ENCODE measurements at regions not wholly inside any gene's neighbourhood (a gene's known extent, or its start where the extent isn't known, plus 50 kb on each side); places are given as distances from the start of the nearest gene placed in this dataset.

DNA sequence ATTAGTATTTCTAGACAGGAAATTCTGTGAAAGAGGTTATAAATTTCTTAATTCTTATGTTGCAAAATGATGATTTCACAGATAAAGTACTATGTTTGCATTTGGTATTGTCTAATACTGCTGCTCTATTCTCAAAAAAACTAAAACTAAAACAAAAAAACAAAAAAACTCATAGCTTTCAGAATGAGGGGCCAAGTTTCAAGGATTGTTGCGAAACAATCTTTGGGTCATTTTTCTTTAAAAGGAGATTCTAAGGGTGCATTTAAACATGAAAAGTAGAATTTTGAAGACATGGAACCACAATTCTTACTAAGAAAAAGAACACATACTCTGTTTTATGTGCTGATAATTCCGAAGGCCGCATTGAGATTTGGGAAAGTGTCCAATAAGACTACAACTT is 645.1 kb downstream of the ADGRL2 start:
- peaks cover 0 to 3% (median 0%) of the 10 kb centered on the region in 4 donors for H3K4me1 ChIP-seq
- no peak for ATAC-seq (ENCODE audit: low FRiP score in 2 of 2)
- H3K4me3 ChIP-seq, result no peak overlapping the region
- no peaks in the 10 kb centered on the region for H3K27me3 ChIP-seq
- H3K27ac ChIP-seq, result no peak overlapping the region
- TF ChIP-seq POLR2A (IDR thresholded peaks at IDR 0.05) (no peak), EP300 (IDR thresholded peaks at IDR 0.05) (no peak), POLR2AphosphoS5 (IDR thresholded peaks at IDR 0.05) (no peak)
- TF ChIP-seq, protein P1, sequence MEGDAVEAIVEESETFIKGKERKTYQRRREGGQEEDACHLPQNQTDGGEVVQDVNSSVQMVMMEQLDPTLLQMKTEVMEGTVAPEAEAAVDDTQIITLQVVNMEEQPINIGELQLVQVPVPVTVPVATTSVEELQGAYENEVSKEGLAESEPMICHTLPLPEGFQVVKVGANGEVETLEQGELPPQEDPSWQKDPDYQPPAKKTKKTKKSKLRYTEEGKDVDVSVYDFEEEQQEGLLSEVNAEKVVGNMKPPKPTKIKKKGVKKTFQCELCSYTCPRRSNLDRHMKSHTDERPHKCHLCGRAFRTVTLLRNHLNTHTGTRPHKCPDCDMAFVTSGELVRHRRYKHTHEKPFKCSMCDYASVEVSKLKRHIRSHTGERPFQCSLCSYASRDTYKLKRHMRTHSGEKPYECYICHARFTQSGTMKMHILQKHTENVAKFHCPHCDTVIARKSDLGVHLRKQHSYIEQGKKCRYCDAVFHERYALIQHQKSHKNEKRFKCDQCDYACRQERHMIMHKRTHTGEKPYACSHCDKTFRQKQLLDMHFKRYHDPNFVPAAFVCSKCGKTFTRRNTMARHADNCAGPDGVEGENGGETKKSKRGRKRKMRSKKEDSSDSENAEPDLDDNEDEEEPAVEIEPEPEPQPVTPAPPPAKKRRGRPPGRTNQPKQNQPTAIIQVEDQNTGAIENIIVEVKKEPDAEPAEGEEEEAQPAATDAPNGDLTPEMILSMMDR (IDR thresholded peaks at IDR 0.05), result no peak
- H3K36me3 ChIP-seq, result no peaks in the 10 kb centered on the region
- no peaks in the 10 kb centered on the region for H3K9me3 ChIP-seq
- WGBS, 2 donors, result 79 to 84% methylated on average over 3 of the region's 3 CpGs
- DNase-seq, result no peak

DNA sequence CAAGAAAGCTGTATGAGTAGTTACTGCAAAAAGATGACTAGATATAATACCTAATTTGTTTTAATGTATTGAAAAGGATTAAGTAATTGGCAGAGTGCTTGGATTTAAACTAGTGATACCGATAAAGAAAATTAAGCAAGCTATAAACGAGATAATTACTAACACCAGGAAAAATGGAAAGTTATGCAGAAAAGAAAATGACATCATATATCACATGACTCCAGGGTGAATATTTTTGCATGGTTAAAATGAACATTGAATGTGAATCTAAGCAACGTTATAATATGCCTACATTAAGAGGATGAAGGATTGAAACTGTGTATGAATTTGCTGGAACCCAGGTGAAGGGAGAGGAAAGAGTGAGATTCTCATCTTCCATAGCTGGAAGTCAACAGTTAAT is 644.4 kb downstream of the ADGRL2 start:
- peaks cover 0 to 3% (median 0%) of the 10 kb centered on the region in 4 donors for H3K4me1 ChIP-seq
- no peaks in the 10 kb centered on the region for H3K27me3 ChIP-seq
- H3K27ac ChIP-seq, result no peak overlapping the region
- TF ChIP-seq POLR2AphosphoS5 (IDR thresholded peaks at IDR 0.05) (no peak), POLR2A (IDR thresholded peaks at IDR 0.05) (no peak), EP300 (IDR thresholded peaks at IDR 0.05) (no peak)
- TF ChIP-seq, protein P1 (IDR thresholded peaks at IDR 0.05), result no peak
- no peak for ATAC-seq (ENCODE audit: low FRiP score in 2 of 2)
- no peak for DNase-seq
- H3K4me3 ChIP-seq, result no peak overlapping the region
- H3K36me3 ChIP-seq, result no peaks in the 10 kb centered on the region
- WGBS, 2 donors, result 75 to 86% methylated on average over 3 of the region's 3 CpGs
- no peaks in the 10 kb centered on the region for H3K9me3 ChIP-seq

DNA sequence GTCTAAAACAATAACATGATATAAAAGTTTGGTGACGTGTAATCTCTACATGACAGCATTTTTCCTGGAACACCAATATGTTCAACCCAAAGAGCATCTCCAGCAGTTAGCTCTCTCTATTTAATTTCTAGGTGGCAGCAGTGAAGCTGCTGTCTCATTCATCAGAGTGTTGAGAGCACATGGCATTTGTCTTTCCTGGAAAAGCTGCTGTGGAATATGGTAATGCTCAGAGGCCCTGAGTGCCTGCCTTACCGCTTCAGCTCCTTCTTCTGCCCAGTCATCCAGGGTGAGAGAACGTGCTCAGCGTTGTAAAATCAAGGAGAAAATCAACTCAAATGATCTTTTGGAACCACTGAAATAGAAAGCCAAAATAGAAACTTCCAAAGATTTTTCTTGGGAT is 640.7 kb downstream of the ADGRL2 start:
- Histone ChIP-seq H3K36me3 (no peaks in the 10 kb centered on the region), H3K27ac (no peak overlapping the region), H3K4me3 (no peak overlapping the region), H3K4me1 (peaks cover 0 to 3% (median 0%) of the 10 kb centered on the region in 4 donors), H3K9me3 (no peaks in the 10 kb centered on the region), H3K27me3 (no peaks in the 10 kb centered on the region)
- TF ChIP-seq POLR2AphosphoS5 (IDR thresholded peaks at IDR 0.05) (no peak), POLR2A (IDR thresholded peaks at IDR 0.05) (no peak), EP300 (IDR thresholded peaks at IDR 0.05) (no peak)
- TF ChIP-seq, protein P1 (IDR thresholded peaks at IDR 0.05), result no peak
- 84 to 89% methylated on average over 4 of the region's 4 CpGs for WGBS, 2 donors
- ATAC-seq (ENCODE audit: low FRiP score in 2 of 2) (no peak), DNase-seq (no peak)

DNA sequence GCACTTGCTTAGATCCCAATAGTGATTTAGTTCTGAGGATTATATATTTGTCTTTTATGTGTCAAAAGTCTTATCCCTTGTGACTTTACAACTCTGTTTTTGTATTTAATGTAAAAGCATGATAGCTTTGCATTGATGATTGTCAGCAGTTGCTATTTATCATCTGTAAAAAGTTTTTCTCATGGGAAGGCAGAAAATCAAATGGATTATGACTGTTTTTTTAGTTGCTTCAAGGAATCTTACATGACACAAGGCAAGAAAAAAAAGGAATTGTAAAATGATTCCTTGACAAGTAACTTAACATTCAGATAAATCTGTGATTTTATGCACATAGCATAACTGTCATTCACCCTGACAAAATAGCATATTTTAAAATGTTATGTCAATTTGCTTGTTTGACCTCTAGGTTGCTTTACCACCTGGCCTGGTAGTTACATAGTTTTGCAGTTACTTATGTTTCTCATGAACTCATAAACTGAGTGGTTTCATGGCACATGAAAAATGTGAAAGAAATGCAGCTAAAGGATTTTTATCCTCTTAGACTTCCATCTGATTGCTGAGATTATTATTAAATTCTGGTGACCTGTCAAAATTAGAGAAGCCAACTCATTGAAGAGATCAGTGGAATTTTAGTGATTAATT is 622.6 kb downstream of the ADGRL2 start:
- Histone ChIP-seq H3K4me3 (no peak overlapping the region), H3K36me3 (no peaks in the 10 kb centered on the region), H3K27ac (no peak overlapping the region), H3K4me1 (no peaks in the 10 kb centered on the region), H3K27me3 (no peaks in the 10 kb centered on the region), H3K9me3 (no peaks in the 10 kb centered on the region)
- TF ChIP-seq, protein P1 (IDR thresholded peaks at IDR 0.05), result no peak
- TF ChIP-seq POLR2A (IDR thresholded peaks at IDR 0.05) (no peak), EP300 (IDR thresholded peaks at IDR 0.05) (no peak), POLR2AphosphoS5 (IDR thresholded peaks at IDR 0.05) (no peak)
- DNase-seq (no peak), ATAC-seq (ENCODE audit: low FRiP score in 2 of 2) (no peak)

DNA sequence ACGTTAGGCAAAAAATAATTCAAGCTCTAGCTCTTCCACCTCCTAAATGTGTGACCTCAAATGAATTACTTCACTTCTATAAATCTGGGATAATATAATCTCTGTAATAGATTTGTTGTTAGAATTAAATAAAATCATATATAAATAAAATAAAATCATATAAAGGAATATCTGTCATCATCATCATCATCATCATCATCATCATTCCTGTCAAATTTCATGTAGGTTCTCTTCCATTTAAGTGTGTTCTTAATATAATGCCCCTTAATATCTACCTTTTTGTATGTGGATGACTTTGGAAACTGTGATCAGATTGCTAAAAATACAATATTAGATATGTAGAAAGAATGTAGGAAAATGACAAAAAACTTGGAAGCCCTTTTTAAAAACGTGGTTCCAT is 621.0 kb downstream of the ADGRL2 start:
- no peak for DNase-seq
- TF ChIP-seq EP300 (IDR thresholded peaks at IDR 0.05), result no peak
- TF ChIP-seq POLR2A (IDR thresholded peaks at IDR 0.05), result no peak
- TF ChIP-seq, protein P1 (IDR thresholded peaks at IDR 0.05), result no peak
- TF ChIP-seq POLR2AphosphoS5 (IDR thresholded peaks at IDR 0.05), result no peak
- H3K4me1 ChIP-seq, result no peaks in the 10 kb centered on the region
- H3K27ac ChIP-seq, result no peak overlapping the region
- ATAC-seq (ENCODE audit: low FRiP score in 2 of 2), result no peak
- no peaks in the 10 kb centered on the region for H3K36me3 ChIP-seq
- no peaks in the 10 kb centered on the region for H3K27me3 ChIP-seq
- H3K4me3 ChIP-seq, result no peak overlapping the region
- WGBS, 2 donors, result 70 to 77% methylated on average over 2 of the region's 2 CpGs
- H3K9me3 ChIP-seq, result no peaks in the 10 kb centered on the region

All from upper lobe of left lung (tissue), 6 donors.